ENCODE measurements at regions not wholly inside any gene's neighbourhood (a gene's known extent, or its start where the extent isn't known, plus 50 kb on each side); places are given as distances from the start of the nearest gene placed in this dataset.

DNA sequence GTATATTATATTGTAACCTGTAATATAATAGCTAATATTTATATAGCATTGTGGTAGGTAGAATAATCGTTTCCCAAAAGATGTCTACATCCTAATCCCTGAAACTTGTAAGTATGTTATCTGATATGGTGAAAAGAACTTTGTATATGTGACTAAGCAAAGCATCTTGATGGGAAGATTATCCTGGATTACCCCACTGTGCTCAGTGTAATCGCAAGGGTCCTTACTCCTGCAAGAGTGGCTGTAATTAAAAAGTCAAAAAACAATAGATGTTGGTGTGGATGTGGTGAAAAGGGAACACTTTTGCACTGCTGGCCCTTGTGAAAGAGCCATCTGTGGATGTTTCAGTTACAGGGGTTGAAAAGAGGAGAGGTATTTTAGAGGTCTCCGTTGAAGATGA lies 95.2 kb downstream of the EDN1 start:
- H3K9me3 ChIP-seq (ENCODE audit: low read length) = no peaks in the 10 kb centered on the region
- H3K27ac ChIP-seq (ENCODE audit: low read depth, low read length) = no peak overlapping the region
- no peak overlapping the region for H3K9ac ChIP-seq (ENCODE audit: low read length)
- no peaks in the 10 kb centered on the region for H3K4me1 ChIP-seq (ENCODE audit: insufficient read depth, low read length)
- H3K36me3 ChIP-seq (ENCODE audit: insufficient read depth, low read length) = no peaks in the 10 kb centered on the region
- H3K4me3 ChIP-seq (ENCODE audit: low read depth in 1 of 2, low read length in 2 of 2) = no peak overlapping the region
- no peaks in the 10 kb centered on the region for H3K27me3 ChIP-seq (ENCODE audit: control insufficient read depth in 1 of 2, insufficient read depth in 2 of 2, low read length in 2 of 2)

DNA sequence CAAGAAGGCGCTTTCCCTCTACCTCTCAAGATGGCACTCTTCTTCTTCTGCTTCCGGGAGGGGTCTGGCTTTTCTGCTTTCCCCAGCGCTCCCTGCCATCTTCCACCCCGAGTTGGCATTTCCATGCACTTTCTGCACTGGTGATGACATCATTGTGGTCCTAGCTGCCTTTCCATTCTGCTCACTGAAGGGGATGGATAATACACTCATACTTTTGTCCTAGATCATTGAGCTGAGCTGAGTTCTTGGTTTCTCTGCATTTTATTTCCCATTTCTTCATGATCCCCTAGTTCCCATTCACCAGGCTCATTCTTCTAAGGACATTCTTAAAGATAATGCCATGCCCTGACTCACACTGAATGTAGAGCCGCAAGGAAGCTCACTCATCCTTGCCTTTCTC lies 96.7 kb downstream of the EDN1 start:
- Histone ChIP-seq H3K4me1 (ENCODE audit: insufficient read depth, low read length) (no peaks in the 10 kb centered on the region), H3K4me3 (ENCODE audit: low read depth in 1 of 2, low read length in 2 of 2) (no peak overlapping the region), H3K27ac (ENCODE audit: low read depth, low read length) (no peak overlapping the region), H3K36me3 (ENCODE audit: insufficient read depth, low read length) (no peaks in the 10 kb centered on the region), H3K9me3 (ENCODE audit: low read length) (no peaks in the 10 kb centered on the region), H3K27me3 (ENCODE audit: control insufficient read depth in 1 of 2, insufficient read depth in 2 of 2, low read length in 2 of 2) (no peaks in the 10 kb centered on the region), H3K9ac (ENCODE audit: low read length) (no peak overlapping the region)

DNA sequence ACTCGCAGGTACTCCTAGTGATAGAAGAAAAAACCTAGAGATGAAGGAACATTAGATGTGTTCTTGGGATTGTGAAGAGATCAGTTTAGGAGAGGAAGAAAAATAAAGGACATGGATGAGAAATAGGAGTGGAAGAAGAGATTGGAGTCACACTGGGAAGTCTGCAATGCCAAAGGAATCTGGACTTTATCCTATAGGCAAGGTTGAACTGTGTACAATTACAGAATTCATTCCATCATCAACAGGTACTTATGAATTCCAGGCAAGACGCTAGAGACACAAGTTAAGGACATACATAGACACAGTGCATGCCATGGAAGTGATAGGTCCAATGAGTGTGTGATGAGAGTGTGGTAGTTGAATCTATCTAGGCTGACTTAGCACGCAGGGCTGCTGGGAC lies 101.3 kb downstream of the EDN1 start:
- Histone ChIP-seq H3K4me1 (ENCODE audit: insufficient read depth, low read length) (peaks cover 11% of the 10 kb centered on the region), H3K27ac (ENCODE audit: low read depth, low read length) (no peak overlapping the region), H3K9ac (ENCODE audit: low read length) (no peak overlapping the region), H3K4me3 (ENCODE audit: low read depth in 1 of 2, low read length in 2 of 2) (no peak overlapping the region), H3K36me3 (ENCODE audit: insufficient read depth, low read length) (no peaks in the 10 kb centered on the region), H3K9me3 (ENCODE audit: low read length) (no peaks in the 10 kb centered on the region), H3K27me3 (ENCODE audit: control insufficient read depth in 1 of 2, insufficient read depth in 2 of 2, low read length in 2 of 2) (no peaks in the 10 kb centered on the region)

DNA sequence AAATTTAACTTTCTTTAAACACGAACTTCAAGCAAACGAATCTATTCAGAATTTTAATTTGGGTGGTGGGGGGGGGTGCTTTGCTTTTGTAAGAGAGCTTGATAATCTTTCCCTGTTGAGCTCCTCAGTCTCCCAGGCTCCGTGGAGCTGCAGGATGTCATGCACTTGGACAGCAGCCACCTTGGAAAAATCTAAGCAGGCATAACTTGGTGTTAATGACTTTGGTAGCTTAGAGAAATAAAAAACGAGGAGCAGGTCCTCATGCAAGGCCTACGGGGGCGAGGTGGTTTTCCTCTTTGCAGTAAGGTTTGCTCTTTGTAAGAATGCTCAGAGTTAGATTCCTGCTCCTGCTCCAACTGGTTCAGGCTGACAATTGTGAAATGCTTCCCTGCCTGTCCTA lies 102.3 kb downstream of the EDN1 start:
- H3K9me3 ChIP-seq (ENCODE audit: low read length) = no peaks in the 10 kb centered on the region
- H3K4me1 ChIP-seq (ENCODE audit: insufficient read depth, low read length) = peaks cover 11% of the 10 kb centered on the region
- no peaks in the 10 kb centered on the region for H3K27me3 ChIP-seq (ENCODE audit: control insufficient read depth in 1 of 2, insufficient read depth in 2 of 2, low read length in 2 of 2)
- H3K36me3 ChIP-seq (ENCODE audit: insufficient read depth, low read length) = no peaks in the 10 kb centered on the region
- no peak overlapping the region for H3K4me3 ChIP-seq (ENCODE audit: low read depth in 1 of 2, low read length in 2 of 2)
- H3K9ac ChIP-seq (ENCODE audit: low read length) = no peak overlapping the region
- no peak overlapping the region for H3K27ac ChIP-seq (ENCODE audit: low read depth, low read length)

DNA sequence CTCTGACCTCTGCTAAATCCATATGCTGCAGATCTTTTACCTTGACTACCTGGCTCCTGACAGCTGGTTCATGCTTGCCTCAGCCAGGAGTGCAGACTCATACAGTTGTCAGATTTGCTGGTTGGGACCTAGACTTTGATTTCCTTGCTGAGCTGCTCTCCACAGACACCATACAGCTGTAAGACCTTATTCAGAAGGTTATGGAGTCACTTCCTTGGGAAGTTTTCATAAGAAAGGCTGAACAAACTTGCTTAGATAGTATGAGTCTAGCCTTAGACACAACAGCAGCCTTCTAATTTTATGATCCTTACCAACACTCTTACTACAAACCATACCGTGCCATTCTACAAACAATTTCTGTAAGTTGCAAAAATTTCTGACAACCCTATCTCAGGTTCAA lies 102.9 kb downstream of the EDN1 start:
- Histone ChIP-seq H3K9ac (ENCODE audit: low read length) (no peak overlapping the region), H3K4me3 (ENCODE audit: low read depth in 1 of 2, low read length in 2 of 2) (no peak overlapping the region), H3K9me3 (ENCODE audit: low read length) (no peaks in the 10 kb centered on the region), H3K36me3 (ENCODE audit: insufficient read depth, low read length) (no peaks in the 10 kb centered on the region), H3K27me3 (ENCODE audit: control insufficient read depth in 1 of 2, insufficient read depth in 2 of 2, low read length in 2 of 2) (no peaks in the 10 kb centered on the region), H3K4me1 (ENCODE audit: insufficient read depth, low read length) (peaks cover 11% of the 10 kb centered on the region), H3K27ac (ENCODE audit: low read depth, low read length) (no peak overlapping the region)

DNA sequence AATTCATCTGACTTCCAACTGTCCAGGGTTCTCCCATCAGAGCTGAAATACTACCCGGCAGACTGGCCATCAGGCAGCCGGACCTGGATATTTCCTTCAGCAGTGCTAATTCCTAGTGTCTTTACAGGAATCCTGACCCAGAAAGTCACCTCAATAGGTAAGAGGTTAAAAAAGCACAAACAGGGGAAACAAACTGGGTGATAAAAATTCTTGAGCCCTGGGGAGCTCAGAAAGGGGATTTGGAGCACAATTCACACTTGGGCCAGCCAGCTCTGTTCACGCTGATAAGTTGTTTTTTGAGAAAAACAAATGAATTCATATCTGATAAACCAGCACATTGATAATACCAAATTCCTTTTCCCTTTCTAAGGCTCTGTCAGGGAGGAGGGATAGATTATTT lies 104.0 kb downstream of the EDN1 start:
- H3K4me1 ChIP-seq (ENCODE audit: insufficient read depth, low read length) = peaks cover 11% of the 10 kb centered on the region
- H3K9me3 ChIP-seq (ENCODE audit: low read length) = no peaks in the 10 kb centered on the region
- no peak overlapping the region for H3K9ac ChIP-seq (ENCODE audit: low read length)
- H3K4me3 ChIP-seq (ENCODE audit: low read depth in 1 of 2, low read length in 2 of 2) = no peak overlapping the region
- no peak overlapping the region for H3K27ac ChIP-seq (ENCODE audit: low read depth, low read length)
- no peaks in the 10 kb centered on the region for H3K36me3 ChIP-seq (ENCODE audit: insufficient read depth, low read length)
- H3K27me3 ChIP-seq (ENCODE audit: control insufficient read depth in 1 of 2, insufficient read depth in 2 of 2, low read length in 2 of 2) = no peaks in the 10 kb centered on the region

DNA sequence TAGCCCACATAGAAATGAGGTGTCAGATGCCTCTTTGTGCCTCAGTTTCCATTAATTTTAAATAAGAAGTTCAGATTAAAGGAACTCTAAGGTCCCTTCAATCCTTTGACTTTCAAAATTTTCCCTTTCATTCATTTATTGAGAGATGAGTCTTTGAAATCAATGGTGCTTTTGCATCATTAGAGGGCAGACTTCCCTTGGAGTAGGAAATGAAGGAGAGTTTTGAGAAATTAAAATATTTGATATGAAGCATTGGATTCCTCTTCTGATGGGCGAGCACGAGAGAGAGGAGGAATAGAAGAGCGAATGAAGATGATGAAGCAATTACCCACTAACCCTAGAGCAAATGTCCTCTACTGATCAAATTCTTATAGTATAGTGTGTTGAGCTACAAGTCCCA lies 105.7 kb downstream of the EDN1 start:
- Histone ChIP-seq H3K9ac (ENCODE audit: low read length) (no peak overlapping the region), H3K27ac (ENCODE audit: low read depth, low read length) (no peak overlapping the region)

DNA sequence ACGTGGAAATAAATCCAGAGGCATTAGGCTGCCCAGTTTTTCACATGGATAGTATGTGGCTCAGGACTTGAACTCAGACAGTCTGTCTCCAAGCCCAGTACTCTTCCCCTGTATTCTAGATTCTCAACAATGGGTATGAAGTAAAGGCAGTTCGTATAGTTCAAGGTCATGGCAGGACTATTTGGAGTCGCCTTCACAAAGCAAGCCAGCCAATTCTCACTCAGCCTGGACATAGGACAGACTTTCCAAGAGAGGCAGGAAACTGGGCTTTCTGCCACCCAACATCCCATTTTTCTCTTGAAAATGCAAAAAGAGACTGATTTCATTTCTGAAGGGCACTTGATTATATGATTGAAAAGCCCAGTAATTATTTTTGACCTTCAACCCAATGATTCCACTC lies 111.0 kb downstream of the EDN1 start:
- H3K27ac ChIP-seq (ENCODE audit: low read depth, low read length) = no peak overlapping the region
- H3K9me3 ChIP-seq (ENCODE audit: low read length) = no peaks in the 10 kb centered on the region
- no peaks in the 10 kb centered on the region for H3K27me3 ChIP-seq (ENCODE audit: control insufficient read depth in 1 of 2, insufficient read depth in 2 of 2, low read length in 2 of 2)
- H3K4me3 ChIP-seq (ENCODE audit: low read depth in 1 of 2, low read length in 2 of 2) = no peak overlapping the region
- no peaks in the 10 kb centered on the region for H3K36me3 ChIP-seq (ENCODE audit: insufficient read depth, low read length)
- H3K9ac ChIP-seq (ENCODE audit: low read length) = no peak overlapping the region
- H3K4me1 ChIP-seq (ENCODE audit: insufficient read depth, low read length) = peaks cover 8% of the 10 kb centered on the region

More for the DNA sequence above, 105.7 kb downstream of the EDN1 start:
- Histone ChIP-seq H3K27me3 (ENCODE audit: control insufficient read depth in 1 of 2, insufficient read depth in 2 of 2, low read length in 2 of 2) (no peaks in the 10 kb centered on the region), H3K4me1 (ENCODE audit: insufficient read depth, low read length) (peaks cover 12% of the 10 kb centered on the region), H3K36me3 (ENCODE audit: insufficient read depth, low read length) (no peaks in the 10 kb centered on the region), H3K9me3 (ENCODE audit: low read length) (no peaks in the 10 kb centered on the region), H3K4me3 (ENCODE audit: low read depth in 1 of 2, low read length in 2 of 2) (no peak overlapping the region)

DNA sequence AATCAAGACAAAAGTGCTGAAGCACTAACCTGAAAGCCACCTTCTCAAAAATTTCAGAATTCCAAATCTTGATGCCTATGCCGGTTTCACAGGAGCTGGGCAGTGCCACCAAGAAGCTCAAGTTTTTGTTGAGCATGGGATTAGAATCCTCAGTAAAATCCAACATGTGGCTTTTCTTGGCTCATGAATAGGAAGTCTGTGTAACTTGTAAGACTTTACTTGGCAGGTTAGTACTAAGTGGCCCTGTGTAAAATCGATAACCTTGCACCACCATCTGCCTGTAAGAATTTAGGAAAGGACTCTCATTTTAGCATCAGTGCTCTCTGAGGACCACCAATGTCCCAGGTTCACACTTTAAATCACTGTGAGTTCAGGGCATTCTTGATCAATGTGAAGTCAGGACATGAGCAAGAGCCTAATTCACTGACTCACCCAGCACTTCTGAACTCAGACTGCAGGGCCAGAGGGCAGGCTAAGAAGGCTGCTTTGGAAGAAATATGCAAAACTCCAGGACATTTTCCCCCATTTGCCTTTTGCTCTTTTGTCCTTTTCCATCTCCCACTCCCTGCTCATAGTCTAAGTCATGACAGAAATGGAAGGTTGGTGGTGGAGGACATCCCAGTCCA lies 113.2 kb downstream of the EDN1 start:
- peaks cover 8% of the 10 kb centered on the region for H3K4me1 ChIP-seq (ENCODE audit: insufficient read depth, low read length)
- no peaks in the 10 kb centered on the region for H3K9me3 ChIP-seq (ENCODE audit: low read length)
- H3K9ac ChIP-seq (ENCODE audit: low read length) = no peak overlapping the region
- no peak overlapping the region for H3K4me3 ChIP-seq (ENCODE audit: low read depth in 1 of 2, low read length in 2 of 2)
- no peak overlapping the region for H3K27ac ChIP-seq (ENCODE audit: low read depth, low read length)
- H3K27me3 ChIP-seq (ENCODE audit: control insufficient read depth in 1 of 2, insufficient read depth in 2 of 2, low read length in 2 of 2) = no peaks in the 10 kb centered on the region
- H3K36me3 ChIP-seq (ENCODE audit: insufficient read depth, low read length) = no peaks in the 10 kb centered on the region

DNA sequence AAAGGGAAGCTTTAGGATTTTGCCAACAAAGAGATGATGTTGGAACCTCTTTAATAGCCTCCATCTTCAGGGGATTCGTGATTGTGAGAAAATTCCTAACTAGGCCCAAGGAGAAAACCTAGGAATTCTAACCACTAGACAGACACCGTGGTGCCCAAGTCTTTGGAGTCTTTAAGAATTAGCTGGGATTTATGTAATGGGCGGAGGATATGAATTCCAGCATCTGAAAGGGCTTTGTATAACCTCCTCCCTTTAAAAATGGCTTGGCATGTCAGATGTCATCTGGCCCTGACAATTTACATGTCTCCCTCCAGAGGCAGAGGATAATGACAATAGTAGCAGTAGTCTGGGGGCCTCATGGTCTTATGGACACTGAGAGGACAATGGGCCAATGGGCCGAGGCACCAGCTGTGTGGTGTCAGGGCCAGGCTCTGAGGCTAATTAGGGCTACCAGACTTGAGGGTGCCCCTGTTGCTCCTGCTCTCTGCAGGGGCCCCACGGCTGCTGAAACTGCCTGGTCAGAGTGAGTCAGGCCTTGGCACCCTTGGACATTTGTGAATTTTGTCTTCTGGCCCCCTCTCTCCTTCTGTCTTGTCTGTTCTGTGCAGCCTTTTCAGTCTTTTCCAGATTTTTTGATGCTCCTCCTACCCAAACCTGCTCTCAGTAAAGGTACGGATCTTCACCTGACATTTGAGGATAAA lies 113.9 kb downstream of the EDN1 start:
- Histone ChIP-seq H3K27me3 (ENCODE audit: control insufficient read depth in 1 of 2, insufficient read depth in 2 of 2, low read length in 2 of 2) (no peaks in the 10 kb centered on the region), H3K9me3 (ENCODE audit: low read length) (no peaks in the 10 kb centered on the region), H3K4me1 (ENCODE audit: insufficient read depth, low read length) (peaks cover 8% of the 10 kb centered on the region), H3K27ac (ENCODE audit: low read depth, low read length) (no peak overlapping the region), H3K4me3 (ENCODE audit: low read depth in 1 of 2, low read length in 2 of 2) (no peak overlapping the region), H3K9ac (ENCODE audit: low read length) (no peak overlapping the region), H3K36me3 (ENCODE audit: insufficient read depth, low read length) (no peaks in the 10 kb centered on the region)

DNA sequence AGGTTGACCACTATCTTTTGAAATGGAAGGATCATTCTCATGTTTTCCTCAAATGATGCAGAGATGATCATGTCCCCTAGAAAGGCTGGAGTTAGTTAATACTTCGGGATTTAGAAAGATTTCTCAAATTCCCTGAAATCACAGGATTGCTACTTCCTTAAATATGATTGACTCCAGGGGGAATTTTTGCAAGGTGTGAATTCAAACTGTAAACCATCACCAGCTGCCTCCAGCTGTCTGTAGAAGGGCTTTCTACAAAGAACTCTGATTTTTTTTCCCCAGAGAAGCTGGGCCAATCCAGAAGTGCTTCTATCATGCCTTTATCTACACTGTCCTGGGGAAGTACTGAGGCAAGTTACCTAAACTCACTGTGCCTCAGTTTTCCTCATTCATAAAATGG lies 114.5 kb downstream of the EDN1 start:
- no peaks in the 10 kb centered on the region for H3K36me3 ChIP-seq (ENCODE audit: insufficient read depth, low read length)
- H3K9ac ChIP-seq (ENCODE audit: low read length) = no peak overlapping the region
- no peak overlapping the region for H3K27ac ChIP-seq (ENCODE audit: low read depth, low read length)
- H3K27me3 ChIP-seq (ENCODE audit: control insufficient read depth in 1 of 2, insufficient read depth in 2 of 2, low read length in 2 of 2) = no peaks in the 10 kb centered on the region
- H3K9me3 ChIP-seq (ENCODE audit: low read length) = no peaks in the 10 kb centered on the region
- no peak overlapping the region for H3K4me3 ChIP-seq (ENCODE audit: low read depth in 1 of 2, low read length in 2 of 2)
- H3K4me1 ChIP-seq (ENCODE audit: insufficient read depth, low read length) = peaks cover 8% of the 10 kb centered on the region

DNA sequence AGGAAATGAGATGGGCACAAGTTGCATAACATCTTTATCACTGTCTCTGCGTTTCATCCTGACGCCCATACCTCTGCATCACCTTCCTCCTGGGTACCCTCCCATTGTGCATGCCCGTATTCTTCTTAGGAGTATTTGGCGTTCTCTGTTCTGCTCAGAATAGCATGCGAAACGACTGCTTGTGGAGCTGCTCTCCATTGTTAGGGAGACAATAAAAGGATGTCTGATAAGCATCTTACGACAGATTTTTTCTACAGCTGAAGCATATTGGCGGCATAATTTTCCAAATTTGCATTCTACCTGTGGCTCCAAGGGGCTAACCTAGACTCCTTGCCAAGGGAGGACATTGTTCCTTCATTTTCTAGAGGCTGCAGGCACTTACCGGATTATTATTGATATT lies 118.6 kb downstream of the EDN1 start:
- H3K9me3 ChIP-seq (ENCODE audit: low read length) = no peaks in the 10 kb centered on the region
- H3K4me3 ChIP-seq (ENCODE audit: low read depth in 1 of 2, low read length in 2 of 2) = no peak overlapping the region
- no peaks in the 10 kb centered on the region for H3K36me3 ChIP-seq (ENCODE audit: insufficient read depth, low read length)
- no peaks in the 10 kb centered on the region for H3K27me3 ChIP-seq (ENCODE audit: control insufficient read depth in 1 of 2, insufficient read depth in 2 of 2, low read length in 2 of 2)
- no peaks in the 10 kb centered on the region for H3K4me1 ChIP-seq (ENCODE audit: insufficient read depth, low read length)
- H3K9ac ChIP-seq (ENCODE audit: low read length) = no peak overlapping the region
- no peak overlapping the region for H3K27ac ChIP-seq (ENCODE audit: low read depth, low read length)
